Mesothelial cell of epicardium (in vitro differentiated cells): ENCODE measurements at regions not wholly inside any gene's neighbourhood (a gene's known extent, or its start where the extent isn't known, plus 50 kb on each side); places are given as distances from the start of the nearest gene placed in this dataset.

ENCODE experiments used
- DNase-seq, 2 experiments: peaks; one replicate each; pipeline ENCODE4 v3.0.0; 2021; ENCODE audit warnings: low spot score in 2 of 2; ENCODE audit not compliant: unreplicated experiment in 2 of 2
- H3K27ac Mint-ChIP-seq: 2 replicates; pipeline ENCODE4 v1.8.0; 2021; ENCODE audit warnings: mixed read lengths
- H3K27me3 Mint-ChIP-seq: 2 replicates; pipeline ENCODE4 v1.8.0; 2021; ENCODE audit warnings: low read depth, mixed read lengths
- H3K36me3 Mint-ChIP-seq: 2 replicates; pipeline ENCODE4 v1.8.0; 2021; ENCODE audit warnings: mixed read lengths
- H3K4me1 Mint-ChIP-seq: 2 replicates; pipeline ENCODE4 v1.8.0; 2021; ENCODE audit warnings: mixed read lengths
- H3K4me3 Mint-ChIP-seq: 2 replicates; pipeline ENCODE4 v1.8.0; 2021; ENCODE audit warnings: mild to moderate bottlenecking, moderate library complexity, mixed read lengths
- H3K9me3 Mint-ChIP-seq: 2 replicates; pipeline ENCODE4 v1.8.0; 2021; ENCODE audit warnings: mixed read lengths
- TF ChIP-seq, protein P1 (sequence below): fragments of 200-600 bp; sonication (generic); IDR thresholded peaks from one replicate; pipeline ENCODE4 v1.5.0; 2021; ENCODE audit warnings: antibody characterized with exemption; ENCODE audit not compliant: unreplicated experiment

DNA sequence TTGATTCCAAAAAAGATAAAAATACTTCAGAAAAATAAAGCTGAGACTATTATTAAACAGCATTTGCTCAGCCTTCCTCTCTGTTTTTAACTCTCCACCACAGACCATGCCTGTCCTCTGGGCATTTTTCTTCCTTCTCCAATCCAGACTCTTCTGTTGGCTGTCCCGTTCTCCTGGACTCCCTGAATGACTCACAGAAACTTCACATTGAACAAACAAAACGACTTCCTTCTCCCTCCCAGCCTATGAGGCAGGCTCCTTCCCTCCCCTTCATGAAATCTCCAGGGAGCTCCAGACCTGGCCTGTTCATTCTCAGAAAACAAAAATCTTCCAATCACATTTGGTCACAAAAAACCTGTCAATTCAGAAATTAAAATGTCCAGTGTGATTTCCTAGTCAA lies 421.3 kb downstream of the NPHP4 start:
- peaks cover 24% of the 10 kb centered on the region for H3K4me1 Mint-ChIP-seq
- H3K36me3 Mint-ChIP-seq: no peaks in the 10 kb centered on the region
- H3K27me3 Mint-ChIP-seq: peaks cover 14% of the 10 kb centered on the region
- no peak overlapping the region for H3K4me3 Mint-ChIP-seq
- TF ChIP-seq, protein P1, sequence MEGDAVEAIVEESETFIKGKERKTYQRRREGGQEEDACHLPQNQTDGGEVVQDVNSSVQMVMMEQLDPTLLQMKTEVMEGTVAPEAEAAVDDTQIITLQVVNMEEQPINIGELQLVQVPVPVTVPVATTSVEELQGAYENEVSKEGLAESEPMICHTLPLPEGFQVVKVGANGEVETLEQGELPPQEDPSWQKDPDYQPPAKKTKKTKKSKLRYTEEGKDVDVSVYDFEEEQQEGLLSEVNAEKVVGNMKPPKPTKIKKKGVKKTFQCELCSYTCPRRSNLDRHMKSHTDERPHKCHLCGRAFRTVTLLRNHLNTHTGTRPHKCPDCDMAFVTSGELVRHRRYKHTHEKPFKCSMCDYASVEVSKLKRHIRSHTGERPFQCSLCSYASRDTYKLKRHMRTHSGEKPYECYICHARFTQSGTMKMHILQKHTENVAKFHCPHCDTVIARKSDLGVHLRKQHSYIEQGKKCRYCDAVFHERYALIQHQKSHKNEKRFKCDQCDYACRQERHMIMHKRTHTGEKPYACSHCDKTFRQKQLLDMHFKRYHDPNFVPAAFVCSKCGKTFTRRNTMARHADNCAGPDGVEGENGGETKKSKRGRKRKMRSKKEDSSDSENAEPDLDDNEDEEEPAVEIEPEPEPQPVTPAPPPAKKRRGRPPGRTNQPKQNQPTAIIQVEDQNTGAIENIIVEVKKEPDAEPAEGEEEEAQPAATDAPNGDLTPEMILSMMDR: no peak
- DNase-seq: no peak
- no peak overlapping the region for H3K27ac Mint-ChIP-seq
- peaks cover 27% of the 10 kb centered on the region for H3K9me3 Mint-ChIP-seq

DNA sequence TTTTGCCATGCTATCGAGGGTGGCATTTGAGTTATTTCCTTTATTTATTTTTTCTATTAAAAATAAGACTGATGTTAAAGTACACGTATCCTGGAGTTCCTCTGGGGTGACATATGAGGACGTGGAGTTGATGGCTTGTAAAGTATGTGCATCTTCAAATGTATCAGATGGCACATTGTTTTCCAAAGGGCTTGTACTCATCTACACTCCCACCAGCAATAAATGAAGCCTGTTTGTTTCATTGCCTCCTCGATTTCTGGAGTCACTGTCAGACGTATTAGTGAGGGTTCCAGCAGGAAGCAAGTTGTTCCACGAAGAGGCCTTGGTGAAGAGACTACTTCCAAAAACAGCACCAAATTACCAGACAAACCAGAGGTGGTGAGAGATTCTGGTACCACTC lies 423.9 kb downstream of the NPHP4 start:
- H3K9me3 Mint-ChIP-seq: peaks cover 27% of the 10 kb centered on the region
- TF ChIP-seq, protein P1: no peak
- no peak overlapping the region for H3K27ac Mint-ChIP-seq
- peaks cover 10% of the 10 kb centered on the region for H3K27me3 Mint-ChIP-seq
- H3K4me3 Mint-ChIP-seq: no peak overlapping the region
- no peak for DNase-seq
- no peaks in the 10 kb centered on the region for H3K4me1 Mint-ChIP-seq
- no peaks in the 10 kb centered on the region for H3K36me3 Mint-ChIP-seq

DNA sequence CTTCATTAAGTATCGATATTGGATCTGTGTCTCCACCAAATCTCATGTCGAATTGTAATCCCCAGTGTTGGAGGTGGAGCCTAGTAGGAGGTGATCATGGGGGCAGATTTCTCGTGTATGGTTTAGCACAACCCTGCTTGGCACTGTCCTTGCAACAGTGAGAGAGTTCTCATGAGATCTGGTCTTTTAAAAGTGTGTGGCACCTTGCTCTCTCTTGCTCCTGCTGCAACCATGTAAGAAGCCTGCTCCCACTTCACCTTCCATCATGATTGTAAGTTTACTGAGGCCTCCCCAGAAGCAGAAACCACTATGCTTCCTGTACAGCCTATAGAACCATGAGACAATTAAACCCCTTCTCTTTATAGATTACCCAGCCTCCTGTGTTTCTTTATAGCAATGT lies 424.4 kb downstream of the NPHP4 start:
- peaks cover 27% of the 10 kb centered on the region for H3K9me3 Mint-ChIP-seq
- DNase-seq: no peak
- TF ChIP-seq, protein P1: no peak
- H3K4me1 Mint-ChIP-seq: no peaks in the 10 kb centered on the region
- peaks cover 10% of the 10 kb centered on the region for H3K27me3 Mint-ChIP-seq
- no peaks in the 10 kb centered on the region for H3K36me3 Mint-ChIP-seq
- no peak overlapping the region for H3K27ac Mint-ChIP-seq
- H3K4me3 Mint-ChIP-seq: no peak overlapping the region

DNA sequence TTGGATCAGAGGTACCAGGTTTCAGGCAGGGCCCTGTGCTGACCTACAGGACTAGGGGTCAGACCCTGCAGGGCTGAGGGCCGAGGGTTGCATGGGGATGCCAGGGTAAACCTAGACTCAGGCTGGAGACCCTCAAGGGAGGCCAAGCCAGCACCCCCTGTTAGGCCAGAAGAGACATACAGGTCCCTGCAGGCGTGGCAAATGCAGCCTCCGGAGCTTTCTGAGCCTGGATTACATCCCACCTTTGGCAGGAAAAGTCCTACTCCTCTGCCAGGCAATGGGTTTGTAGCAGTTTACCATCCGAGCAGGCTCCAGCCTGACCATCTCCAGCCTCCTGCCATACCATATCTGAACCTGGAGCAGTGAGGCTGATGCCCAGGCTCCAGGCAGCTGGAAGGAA lies 425.3 kb downstream of the NPHP4 start:
- H3K4me3 Mint-ChIP-seq: no peak overlapping the region
- H3K27ac Mint-ChIP-seq: no peak overlapping the region
- no peaks in the 10 kb centered on the region for H3K36me3 Mint-ChIP-seq
- H3K4me1 Mint-ChIP-seq: no peaks in the 10 kb centered on the region
- DNase-seq: no peak
- TF ChIP-seq, protein P1: no peak
- peaks cover 7% of the 10 kb centered on the region for H3K27me3 Mint-ChIP-seq
- peaks cover 21% of the 10 kb centered on the region for H3K9me3 Mint-ChIP-seq

DNA sequence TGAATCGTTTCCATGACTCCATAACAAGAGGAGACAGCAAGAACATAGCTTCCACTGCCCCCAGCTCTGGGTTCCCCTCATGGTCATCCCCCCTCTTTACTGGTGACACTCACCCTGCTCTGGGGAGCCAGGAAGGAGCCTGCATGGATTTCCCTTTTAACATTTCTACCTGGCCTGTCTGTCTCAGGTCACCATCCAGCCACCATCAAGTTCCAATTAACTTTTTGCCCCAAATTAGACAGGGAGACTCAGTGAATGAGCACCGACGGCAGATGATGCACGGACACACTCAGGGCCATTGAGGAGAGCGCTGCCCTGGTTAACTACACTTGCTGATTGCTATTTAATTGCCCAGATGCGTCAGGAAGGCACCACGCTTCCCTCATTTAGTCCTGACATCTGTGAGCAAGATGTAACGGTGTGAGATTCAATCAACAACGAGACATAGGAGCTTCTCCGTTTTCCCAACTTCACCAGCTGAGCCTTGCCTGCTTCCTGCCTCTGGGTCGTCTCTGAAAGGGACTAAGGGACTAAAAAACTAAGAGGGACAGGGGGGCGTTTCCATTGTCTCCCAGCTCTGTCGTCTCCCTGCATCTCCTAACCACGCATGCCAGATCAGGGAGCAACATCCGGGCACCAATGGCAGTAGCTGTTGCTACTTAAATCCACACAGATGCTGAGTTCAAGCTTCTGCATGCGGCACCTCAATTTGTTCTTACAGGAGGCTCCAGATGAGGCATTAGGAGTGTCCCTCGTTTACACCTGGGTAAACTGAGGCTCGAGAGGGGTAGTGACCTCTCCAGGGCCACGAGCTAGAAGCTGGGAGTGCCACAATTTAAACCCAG lies 426.7 kb downstream of the NPHP4 start:
- DNase-seq: no peak
- Mint-ChIP-seq H3K9me3 (peaks cover 23% of the 10 kb centered on the region), H3K36me3 (no peaks in the 10 kb centered on the region), H3K4me3 (no peak overlapping the region), H3K27me3 (peaks cover 5% of the 10 kb centered on the region), H3K4me1 (no peaks in the 10 kb centered on the region), H3K27ac (no peak overlapping the region)
- TF ChIP-seq, protein P1: no peak
